HEK293 (cell line): ENCODE measurements at regions not wholly inside any gene's neighbourhood (a gene's known extent, or its start where the extent isn't known, plus 50 kb on each side); places are given as distances from the start of the nearest gene placed in this dataset.

Source experiments
- FEZF1 ChIP-seq: fragments of 450-650 bp; formaldehyde crosslinking; IDR thresholded peaks from 2 replicates; pipeline ENCODE4 v1.5.1; 2016; ENCODE audit warnings: missing biosample characterization, missing genetic modification characterization
- GLIS1 ChIP-seq: fragments of 450-650 bp; formaldehyde crosslinking; IDR thresholded peaks from 2 replicates; pipeline ENCODE4 v1.5.1; 2016; ENCODE audit warnings: missing biosample characterization, missing genetic modification characterization
- HOXA7 ChIP-seq: sonication (generic); formaldehyde crosslinking; IDR thresholded peaks from 2 replicates; pipeline ENCODE4 v1.8.1; 2022; ENCODE audit warnings: missing genetic modification reagents, borderline replicate concordance
- HOXC10 ChIP-seq: sonication (generic); formaldehyde crosslinking; IDR thresholded peaks from 2 replicates; pipeline ENCODE4 v1.8.1; 2023; ENCODE audit warnings: mild to moderate bottlenecking, missing genetic modification reagents
- KLF16 ChIP-seq: fragments of 450-650 bp; formaldehyde crosslinking; IDR thresholded peaks from 2 replicates; pipeline ENCODE4 v1.5.1; 2017; ENCODE audit warnings: missing biosample characterization, missing genetic modification characterization
- KLF8 ChIP-seq: fragments of 450-650 bp; formaldehyde crosslinking; IDR thresholded peaks from 2 replicates; pipeline ENCODE4 v1.5.1; 2016; ENCODE audit warnings: missing biosample characterization, missing genetic modification characterization
- MYNN ChIP-seq: fragments of 450-650 bp; formaldehyde crosslinking; IDR thresholded peaks from 2 replicates; pipeline ENCODE4 v1.5.1; 2016; ENCODE audit warnings: missing biosample characterization, missing genetic modification characterization, borderline replicate concordance
- MZF1 ChIP-seq: fragments of 450-650 bp; formaldehyde crosslinking; IDR thresholded peaks from 2 replicates; pipeline ENCODE4 v1.5.1; 2017; ENCODE audit warnings: missing biosample characterization, missing genetic modification characterization, borderline replicate concordance
- OSR2 ChIP-seq: fragments of 450-650 bp; formaldehyde crosslinking; IDR thresholded peaks from 2 replicates; pipeline ENCODE4 v1.5.1; 2016; ENCODE audit warnings: missing biosample characterization, missing genetic modification characterization
- SP7 ChIP-seq: fragments of 450-650 bp; formaldehyde crosslinking; IDR thresholded peaks from 2 replicates; pipeline ENCODE4 v1.5.1; 2016; ENCODE audit warnings: missing biosample characterization, missing genetic modification characterization
- YY1 ChIP-seq: fragments of 450-650 bp; formaldehyde crosslinking; IDR thresholded peaks from 2 replicates; pipeline ENCODE4 v1.5.1; 2018; ENCODE audit warnings: missing biosample characterization, missing genetic modification characterization
- ZBTB1 ChIP-seq: fragments of 450-650 bp; formaldehyde crosslinking; IDR thresholded peaks from 2 replicates; pipeline ENCODE4 v1.5.1; 2016; ENCODE audit warnings: missing biosample characterization, missing genetic modification characterization
- ZBTB17 ChIP-seq: fragments of 450-650 bp; formaldehyde crosslinking; IDR thresholded peaks from 2 replicates; pipeline ENCODE4 v1.5.1; 2016; ENCODE audit warnings: missing biosample characterization, missing genetic modification characterization
- ZFP37 ChIP-seq: fragments of 450-650 bp; formaldehyde crosslinking; IDR thresholded peaks from 2 replicates; pipeline ENCODE4 v1.5.1; 2016; ENCODE audit warnings: missing biosample characterization, missing genetic modification characterization
- ZFP41 ChIP-seq: fragments of 450-650 bp; formaldehyde crosslinking; IDR thresholded peaks from 2 replicates; pipeline ENCODE4 v1.5.1; 2016; ENCODE audit warnings: missing biosample characterization, missing genetic modification characterization, borderline replicate concordance
- ZNF114 ChIP-seq: fragments of 450-650 bp; formaldehyde crosslinking; IDR thresholded peaks from 2 replicates; pipeline ENCODE4 v1.5.0; 2017; ENCODE audit warnings: missing biosample characterization, missing genetic modification characterization
- ZNF221 ChIP-seq: fragments of 450-650 bp; formaldehyde crosslinking; IDR thresholded peaks from 2 replicates; pipeline ENCODE4 v1.5.1; 2017; ENCODE audit warnings: missing biosample characterization, missing genetic modification characterization, borderline replicate concordance
- ZNF248 ChIP-seq: fragments of 450-650 bp; formaldehyde crosslinking; IDR thresholded peaks from 2 replicates; pipeline ENCODE4 v1.5.1; 2017; ENCODE audit warnings: missing biosample characterization, missing genetic modification characterization
- ZNF311 ChIP-seq: fragments of 450-650 bp; formaldehyde crosslinking; IDR thresholded peaks from 2 replicates; pipeline ENCODE4 v1.5.1; 2017; ENCODE audit warnings: missing biosample characterization, missing genetic modification characterization, borderline replicate concordance
- ZNF354C ChIP-seq: fragments of 450-650 bp; formaldehyde crosslinking; IDR thresholded peaks from 2 replicates; pipeline ENCODE4 v1.5.1; 2016; ENCODE audit warnings: missing biosample characterization, missing genetic modification characterization, low read depth, borderline replicate concordance
- ZNF366 ChIP-seq: fragments of 450-650 bp; formaldehyde crosslinking; conservative IDR thresholded peaks from 2 replicates; pipeline ENCODE4 v1.5.1; 2016; ENCODE audit warnings: missing biosample characterization, missing genetic modification characterization
- ZNF423 ChIP-seq: fragments of 450-650 bp; formaldehyde crosslinking; IDR thresholded peaks from 2 replicates; pipeline ENCODE4 v1.5.1; 2016; ENCODE audit warnings: missing biosample characterization, missing genetic modification characterization
- ZNF529 ChIP-seq: fragments of 450-650 bp; formaldehyde crosslinking; IDR thresholded peaks from 2 replicates; pipeline ENCODE4 v1.5.1; 2017; ENCODE audit warnings: missing genetic modification characterization, missing biosample characterization; ENCODE audit not compliant: insufficient replicate concordance
- ZNF596 ChIP-seq: fragments of 450-650 bp; IDR thresholded peaks from 2 replicates; pipeline ENCODE4 v1.5.0; 2018; ENCODE audit warnings: missing biosample characterization, mild to moderate bottlenecking, missing genetic modification characterization, moderate library complexity
- ZNF610 ChIP-seq: fragments of 450-650 bp; formaldehyde crosslinking; IDR thresholded peaks from 2 replicates; pipeline ENCODE4 v1.5.1; 2016; ENCODE audit warnings: missing biosample characterization, missing genetic modification characterization, borderline replicate concordance
- ZNF670 ChIP-seq: fragments of 450-650 bp; formaldehyde crosslinking; IDR thresholded peaks from 2 replicates; pipeline ENCODE4 v1.5.1; 2016; ENCODE audit warnings: missing biosample characterization, missing genetic modification characterization, low read depth
- ZNF768 ChIP-seq: fragments of 450-650 bp; formaldehyde crosslinking; IDR thresholded peaks from 2 replicates; pipeline ENCODE4 v1.5.1; 2018; ENCODE audit warnings: missing biosample characterization, mild to moderate bottlenecking, missing genetic modification characterization
- ZSCAN16 ChIP-seq: fragments of 450-650 bp; formaldehyde crosslinking; IDR thresholded peaks from 2 replicates; pipeline ENCODE4 v1.5.1; 2016; ENCODE audit warnings: missing biosample characterization, missing genetic modification characterization
- ZSCAN23 ChIP-seq: fragments of 450-650 bp; formaldehyde crosslinking; IDR thresholded peaks from 2 replicates; pipeline ENCODE4 v1.5.1; 2016; ENCODE audit warnings: missing biosample characterization, missing genetic modification characterization
- ZSCAN30 ChIP-seq: fragments of 450-650 bp; IDR thresholded peaks from 2 replicates; pipeline ENCODE4 v1.5.1; 2018; ENCODE audit warnings: missing biosample characterization, mild to moderate bottlenecking, missing genetic modification characterization, moderate library complexity
- TF ChIP-seq, protein P1 (sequence below): fragments of 450-650 bp; formaldehyde crosslinking; IDR thresholded peaks from 2 replicates; pipeline ENCODE4 v1.5.1; 2017; ENCODE audit warnings: missing biosample characterization, missing genetic modification characterization
- TF ChIP-seq, protein P2 (sequence below): fragments of 450-650 bp; formaldehyde crosslinking; IDR thresholded peaks from 2 replicates; pipeline ENCODE4 v1.5.1; 2017; ENCODE audit warnings: missing biosample characterization, missing genetic modification characterization
- TF ChIP-seq, protein P3 (sequence below): fragments of 450-650 bp; formaldehyde crosslinking; IDR thresholded peaks from 2 replicates; pipeline ENCODE4 v1.5.1; 2017; ENCODE audit warnings: missing biosample characterization, missing genetic modification characterization
- TF ChIP-seq, protein P4 (sequence below): fragments of 450-650 bp; formaldehyde crosslinking; IDR thresholded peaks from 2 replicates; pipeline ENCODE4 v1.5.0; 2017; ENCODE audit warnings: missing biosample characterization, missing genetic modification characterization, borderline replicate concordance

DNA sequence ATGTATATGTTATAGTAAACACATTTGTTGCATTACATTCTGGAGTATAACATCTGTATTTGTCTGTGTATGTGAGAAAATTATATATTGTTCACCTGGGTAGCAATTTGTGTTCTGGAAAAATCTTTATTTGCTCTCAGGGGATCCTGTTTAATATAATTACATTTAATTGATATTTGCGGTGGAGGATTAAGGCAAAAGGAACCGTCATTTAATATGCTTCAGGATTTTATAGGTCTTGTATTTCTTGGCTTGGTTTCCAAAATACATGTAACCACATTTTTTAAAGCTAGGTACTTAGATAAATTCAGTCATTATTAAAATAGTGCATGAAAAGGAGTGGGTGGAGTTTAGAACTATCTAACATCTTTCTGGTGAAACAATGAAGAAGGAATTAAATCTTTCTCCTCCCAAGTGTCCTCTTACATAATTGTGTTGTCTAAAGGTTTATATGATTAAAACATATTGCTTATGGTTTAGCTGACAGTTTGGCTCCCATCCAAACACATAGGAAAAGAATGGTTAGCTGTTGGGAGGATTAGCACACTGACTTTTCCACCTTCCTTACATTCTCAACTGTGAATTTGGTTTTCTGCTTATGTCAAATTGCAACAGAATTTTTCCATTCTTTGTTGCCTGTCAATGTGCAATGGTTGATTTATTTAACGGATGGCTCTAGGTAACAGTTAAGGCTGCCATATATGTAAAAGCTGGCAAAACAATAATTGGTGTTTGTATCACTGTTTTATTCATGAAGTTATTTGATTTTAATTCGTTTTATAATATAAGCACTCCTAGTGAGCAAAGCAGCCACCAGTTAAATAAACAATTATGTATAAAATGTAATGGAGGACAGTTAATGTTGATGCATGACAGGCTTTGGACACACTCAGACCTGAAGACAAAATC is 250.8 kb upstream of the SFRP2 start (continued):
- TF ChIP-seq, protein P1, sequence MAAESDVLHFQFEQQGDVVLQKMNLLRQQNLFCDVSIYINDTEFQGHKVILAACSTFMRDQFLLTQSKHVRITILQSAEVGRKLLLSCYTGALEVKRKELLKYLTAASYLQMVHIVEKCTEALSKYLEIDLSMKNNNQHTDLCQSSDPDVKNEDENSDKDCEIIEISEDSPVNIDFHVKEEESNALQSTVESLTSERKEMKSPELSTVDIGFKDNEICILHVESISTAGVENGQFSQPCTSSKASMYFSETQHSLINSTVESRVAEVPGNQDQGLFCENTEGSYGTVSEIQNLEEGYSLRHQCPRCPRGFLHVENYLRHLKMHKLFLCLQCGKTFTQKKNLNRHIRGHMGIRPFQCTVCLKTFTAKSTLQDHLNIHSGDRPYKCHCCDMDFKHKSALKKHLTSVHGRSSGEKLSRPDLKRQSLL (tag by site-specific recombination), result no peak
- TF ChIP-seq ZNF248 (tag by site-specific recombination), result no peak
- TF ChIP-seq OSR2, result peak; percentile 88
- no peak for TF ChIP-seq YY1 (tag by site-specific recombination)
- no peak for TF ChIP-seq ZNF221 (tag by site-specific recombination)
- TF ChIP-seq ZBTB1 (tag by site-specific recombination), result no peak
- TF ChIP-seq, protein P2, sequence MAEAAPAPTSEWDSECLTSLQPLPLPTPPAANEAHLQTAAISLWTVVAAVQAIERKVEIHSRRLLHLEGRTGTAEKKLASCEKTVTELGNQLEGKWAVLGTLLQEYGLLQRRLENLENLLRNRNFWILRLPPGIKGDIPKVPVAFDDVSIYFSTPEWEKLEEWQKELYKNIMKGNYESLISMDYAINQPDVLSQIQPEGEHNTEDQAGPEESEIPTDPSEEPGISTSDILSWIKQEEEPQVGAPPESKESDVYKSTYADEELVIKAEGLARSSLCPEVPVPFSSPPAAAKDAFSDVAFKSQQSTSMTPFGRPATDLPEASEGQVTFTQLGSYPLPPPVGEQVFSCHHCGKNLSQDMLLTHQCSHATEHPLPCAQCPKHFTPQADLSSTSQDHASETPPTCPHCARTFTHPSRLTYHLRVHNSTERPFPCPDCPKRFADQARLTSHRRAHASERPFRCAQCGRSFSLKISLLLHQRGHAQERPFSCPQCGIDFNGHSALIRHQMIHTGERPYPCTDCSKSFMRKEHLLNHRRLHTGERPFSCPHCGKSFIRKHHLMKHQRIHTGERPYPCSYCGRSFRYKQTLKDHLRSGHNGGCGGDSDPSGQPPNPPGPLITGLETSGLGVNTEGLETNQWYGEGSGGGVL (tag by site-specific recombination), result no peak
- TF ChIP-seq ZNF768 (tag by site-specific recombination), result no peak
- TF ChIP-seq ZNF114, result no peak
- TF ChIP-seq ZNF354C (tag by site-specific recombination), result no peak
- TF ChIP-seq ZNF529, result no peak
- peak; percentile 86 for TF ChIP-seq SP7 (tag by site-specific recombination)
- peak; percentile 56 for TF ChIP-seq GLIS1 (tag by site-specific recombination)
- no peak for TF ChIP-seq ZNF596 (tag by site-specific recombination)
- peak; percentile 59; the same call in 1 of the 2 replicates for TF ChIP-seq ZNF610
- no peak for TF ChIP-seq ZNF311
- TF ChIP-seq ZBTB17 (tag by site-specific recombination), result peak; percentile 53; the same call in 1 of the 2 replicates
- TF ChIP-seq ZSCAN16 (tag by site-specific recombination), result no peak
- no peak for TF ChIP-seq ZFP37
- no peak for TF ChIP-seq ZNF423 (tag by site-specific recombination)
- no peak for TF ChIP-seq ZNF670 (tag by site-specific recombination)
- TF ChIP-seq ZNF366 (tag by site-specific recombination), result peak; percentile 76
- TF ChIP-seq KLF16 (tag by site-specific recombination), result no peak
- no peak for TF ChIP-seq MYNN (tag by site-specific recombination)
- no peak for TF ChIP-seq ZFP41 (tag by site-specific recombination)
- peak; percentile 39; the same call in 1 of the 2 replicates for TF ChIP-seq KLF8 (tag by site-specific recombination)
- peak; percentile 84 for TF ChIP-seq FEZF1 (tag by site-specific recombination)
- TF ChIP-seq, protein P3, sequence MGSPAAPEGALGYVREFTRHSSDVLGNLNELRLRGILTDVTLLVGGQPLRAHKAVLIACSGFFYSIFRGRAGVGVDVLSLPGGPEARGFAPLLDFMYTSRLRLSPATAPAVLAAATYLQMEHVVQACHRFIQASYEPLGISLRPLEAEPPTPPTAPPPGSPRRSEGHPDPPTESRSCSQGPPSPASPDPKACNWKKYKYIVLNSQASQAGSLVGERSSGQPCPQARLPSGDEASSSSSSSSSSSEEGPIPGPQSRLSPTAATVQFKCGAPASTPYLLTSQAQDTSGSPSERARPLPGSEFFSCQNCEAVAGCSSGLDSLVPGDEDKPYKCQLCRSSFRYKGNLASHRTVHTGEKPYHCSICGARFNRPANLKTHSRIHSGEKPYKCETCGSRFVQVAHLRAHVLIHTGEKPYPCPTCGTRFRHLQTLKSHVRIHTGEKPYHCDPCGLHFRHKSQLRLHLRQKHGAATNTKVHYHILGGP (tag by site-specific recombination), result peak; percentile 20; the same call in 1 of the 2 replicates
- TF ChIP-seq, protein P4, sequence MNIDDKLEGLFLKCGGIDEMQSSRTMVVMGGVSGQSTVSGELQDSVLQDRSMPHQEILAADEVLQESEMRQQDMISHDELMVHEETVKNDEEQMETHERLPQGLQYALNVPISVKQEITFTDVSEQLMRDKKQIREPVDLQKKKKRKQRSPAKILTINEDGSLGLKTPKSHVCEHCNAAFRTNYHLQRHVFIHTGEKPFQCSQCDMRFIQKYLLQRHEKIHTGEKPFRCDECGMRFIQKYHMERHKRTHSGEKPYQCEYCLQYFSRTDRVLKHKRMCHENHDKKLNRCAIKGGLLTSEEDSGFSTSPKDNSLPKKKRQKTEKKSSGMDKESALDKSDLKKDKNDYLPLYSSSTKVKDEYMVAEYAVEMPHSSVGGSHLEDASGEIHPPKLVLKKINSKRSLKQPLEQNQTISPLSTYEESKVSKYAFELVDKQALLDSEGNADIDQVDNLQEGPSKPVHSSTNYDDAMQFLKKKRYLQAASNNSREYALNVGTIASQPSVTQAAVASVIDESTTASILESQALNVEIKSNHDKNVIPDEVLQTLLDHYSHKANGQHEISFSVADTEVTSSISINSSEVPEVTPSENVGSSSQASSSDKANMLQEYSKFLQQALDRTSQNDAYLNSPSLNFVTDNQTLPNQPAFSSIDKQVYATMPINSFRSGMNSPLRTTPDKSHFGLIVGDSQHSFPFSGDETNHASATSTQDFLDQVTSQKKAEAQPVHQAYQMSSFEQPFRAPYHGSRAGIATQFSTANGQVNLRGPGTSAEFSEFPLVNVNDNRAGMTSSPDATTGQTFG (tag by site-specific recombination), result no peak
- peak; percentile 89 for TF ChIP-seq ZSCAN30 (tag by site-specific recombination)
- TF ChIP-seq ZSCAN23, result no peak
- TF ChIP-seq MZF1 (tag by site-specific recombination), result peak; percentile 18; the same call in 1 of the 2 replicates
- TF ChIP-seq HOXC10 (CRISPR knock-in tag), result no peak
- no peak for TF ChIP-seq HOXA7
